ENCODE measurements at regions not wholly inside any gene's neighbourhood (a gene's known extent, or its start where the extent isn't known, plus 50 kb on each side); places are given as distances from the start of the nearest gene placed in this dataset.

- TF ChIP-seq, protein P1, sequence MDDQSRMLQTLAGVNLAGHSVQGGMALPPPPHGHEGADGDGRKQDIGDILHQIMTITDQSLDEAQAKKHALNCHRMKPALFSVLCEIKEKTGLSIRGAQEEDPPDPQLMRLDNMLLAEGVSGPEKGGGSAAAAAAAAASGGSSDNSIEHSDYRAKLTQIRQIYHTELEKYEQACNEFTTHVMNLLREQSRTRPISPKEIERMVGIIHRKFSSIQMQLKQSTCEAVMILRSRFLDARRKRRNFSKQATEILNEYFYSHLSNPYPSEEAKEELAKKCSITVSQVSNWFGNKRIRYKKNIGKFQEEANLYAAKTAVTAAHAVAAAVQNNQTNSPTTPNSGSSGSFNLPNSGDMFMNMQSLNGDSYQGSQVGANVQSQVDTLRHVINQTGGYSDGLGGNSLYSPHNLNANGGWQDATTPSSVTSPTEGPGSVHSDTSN (IDR thresholded peaks at IDR 0.05; ENCODE audit: insufficient replicate concordance, low read depth, low read length): no peak
- TF ChIP-seq EZH2 (IDR thresholded peaks at IDR 0.05; ENCODE audit: borderline replicate concordance, control insufficient read depth, low read depth, low read length) (no peak), RELA (IDR thresholded peaks at IDR 0.05; ENCODE audit: borderline replicate concordance, partially characterized antibody) (no peak), HDGF (IDR thresholded peaks at IDR 0.05) (no peak), RELB (IDR thresholded peaks at IDR 0.05; ENCODE audit: low read depth) (no peak)
Observed at GRCh38 chr4:19381068-19381467, 870.6 kb upstream of the SLIT2 start (continued).

DNA sequence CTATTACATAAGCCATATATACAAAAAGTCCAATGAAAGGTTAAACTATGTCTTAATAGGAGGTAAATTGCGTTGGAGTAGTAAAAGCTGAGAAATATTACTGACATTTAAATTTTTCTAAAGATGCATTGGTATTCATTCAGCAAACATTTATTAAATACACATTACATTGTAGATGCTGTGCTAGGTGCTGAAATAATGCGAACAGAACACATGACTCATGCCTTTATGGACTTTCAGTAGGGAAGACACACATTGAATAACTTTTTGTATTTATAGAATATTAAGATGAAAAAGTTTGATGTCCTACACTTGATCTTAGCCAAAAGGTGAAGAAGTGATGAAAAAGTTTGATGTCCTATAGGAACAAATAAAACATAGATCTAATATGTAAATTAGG lies 871.1 kb upstream of the SLIT2 start:
- intact Hi-C loops (cut with micrococcal nuclease; ENCODE audit: unreplicated experiment) (no loop called here), in situ Hi-C loops (cut with MboI) (no loop called here)
- Histone ChIP-seq H3K36me3 (ENCODE audit: control insufficient read depth in 2 of 2, insufficient read depth in 2 of 2, low read length in 1 of 2) (no peaks in the 10 kb centered on the region), H3K9ac (ENCODE audit: control insufficient read depth, insufficient read depth, low read length) (no peak overlapping the region), H3K4me1 (ENCODE audit: control insufficient read depth, insufficient read depth, low read length) (no peaks in the 10 kb centered on the region), H3K4me3 (no peak overlapping the region), H2AFZ (ENCODE audit: control insufficient read depth, low read depth, low read length) (no peak overlapping the region), H4K20me1 (ENCODE audit: control insufficient read depth, insufficient read depth) (no peaks in the 10 kb centered on the region), H3K27me3 (replicated peaks in 1 of 2; ENCODE audit: control insufficient read depth in 2 of 2, insufficient read depth in 2 of 2, low read length in 1 of 2) (no peaks in the 10 kb centered on the region), H3K4me2 (ENCODE audit: control insufficient read depth, insufficient read depth) (no peak overlapping the region), H3K9me3 (replicated peaks; ENCODE audit: control insufficient read depth, insufficient read depth, low read length) (no peaks in the 10 kb centered on the region), H3K79me2 (ENCODE audit: control insufficient read depth, insufficient read depth, low read length) (no peaks in the 10 kb centered on the region), H3K27ac (ENCODE audit: control insufficient read depth, insufficient read depth) (no peak overlapping the region)
- no TSS peak for BruUV-seq (replicated peaks)
- ATAC-seq (no peak), DNase-seq (ENCODE audit: low read depth, low spot score) (no peak), FAIRE-seq (no peak)
- WGBS (ENCODE audit: insufficient coverage, insufficient replicate concordance, low lambda C conversion rate, missing lambda C conversion rate): 15% methylated on average over 2 of the region's 2 CpGs
- ChIA-PET POLR2A (no interaction called here), SMC1A (ENCODE audit: uncharacterized antibody, unreplicated experiment) (no interaction called here), RAD21 (ENCODE audit: unreplicated experiment) (no interaction called here), CTCF (no interaction called here)
- no peak for TF ChIP-seq CBX3 (IDR thresholded peaks at IDR 0.05; ENCODE audit: borderline replicate concordance, low read depth)
- TF ChIP-seq ZNF207 (IDR thresholded peaks at IDR 0.05; ENCODE audit: borderline replicate concordance): no peak
- TF ChIP-seq PAX5 (IDR thresholded peaks at IDR 0.05; ENCODE audit: borderline replicate concordance, low read depth, low read length): no peak
- TF ChIP-seq, protein P2, sequence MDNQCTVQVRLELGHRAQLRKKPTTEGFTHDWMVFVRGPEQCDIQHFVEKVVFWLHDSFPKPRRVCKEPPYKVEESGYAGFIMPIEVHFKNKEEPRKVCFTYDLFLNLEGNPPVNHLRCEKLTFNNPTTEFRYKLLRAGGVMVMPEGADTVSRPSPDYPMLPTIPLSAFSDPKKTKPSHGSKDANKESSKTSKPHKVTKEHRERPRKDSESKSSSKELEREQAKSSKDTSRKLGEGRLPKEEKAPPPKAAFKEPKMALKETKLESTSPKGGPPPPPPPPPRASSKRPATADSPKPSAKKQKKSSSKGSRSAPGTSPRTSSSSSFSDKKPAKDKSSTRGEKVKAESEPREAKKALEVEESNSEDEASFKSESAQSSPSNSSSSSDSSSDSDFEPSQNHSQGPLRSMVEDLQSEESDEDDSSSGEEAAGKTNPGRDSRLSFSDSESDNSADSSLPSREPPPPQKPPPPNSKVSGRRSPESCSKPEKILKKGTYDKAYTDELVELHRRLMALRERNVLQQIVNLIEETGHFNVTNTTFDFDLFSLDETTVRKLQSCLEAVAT (IDR thresholded peaks at IDR 0.05): no peak
- no peak for TF ChIP-seq FOXK2 (IDR thresholded peaks at IDR 0.05)
- TF ChIP-seq FOXM1 (IDR thresholded peaks at IDR 0.05; ENCODE audit: low read depth, low read length): no peak
- no peak for TF ChIP-seq STAT3 (IDR thresholded peaks at IDR 0.05; ENCODE audit: low read depth, low read length)
- TF ChIP-seq, protein P3, sequence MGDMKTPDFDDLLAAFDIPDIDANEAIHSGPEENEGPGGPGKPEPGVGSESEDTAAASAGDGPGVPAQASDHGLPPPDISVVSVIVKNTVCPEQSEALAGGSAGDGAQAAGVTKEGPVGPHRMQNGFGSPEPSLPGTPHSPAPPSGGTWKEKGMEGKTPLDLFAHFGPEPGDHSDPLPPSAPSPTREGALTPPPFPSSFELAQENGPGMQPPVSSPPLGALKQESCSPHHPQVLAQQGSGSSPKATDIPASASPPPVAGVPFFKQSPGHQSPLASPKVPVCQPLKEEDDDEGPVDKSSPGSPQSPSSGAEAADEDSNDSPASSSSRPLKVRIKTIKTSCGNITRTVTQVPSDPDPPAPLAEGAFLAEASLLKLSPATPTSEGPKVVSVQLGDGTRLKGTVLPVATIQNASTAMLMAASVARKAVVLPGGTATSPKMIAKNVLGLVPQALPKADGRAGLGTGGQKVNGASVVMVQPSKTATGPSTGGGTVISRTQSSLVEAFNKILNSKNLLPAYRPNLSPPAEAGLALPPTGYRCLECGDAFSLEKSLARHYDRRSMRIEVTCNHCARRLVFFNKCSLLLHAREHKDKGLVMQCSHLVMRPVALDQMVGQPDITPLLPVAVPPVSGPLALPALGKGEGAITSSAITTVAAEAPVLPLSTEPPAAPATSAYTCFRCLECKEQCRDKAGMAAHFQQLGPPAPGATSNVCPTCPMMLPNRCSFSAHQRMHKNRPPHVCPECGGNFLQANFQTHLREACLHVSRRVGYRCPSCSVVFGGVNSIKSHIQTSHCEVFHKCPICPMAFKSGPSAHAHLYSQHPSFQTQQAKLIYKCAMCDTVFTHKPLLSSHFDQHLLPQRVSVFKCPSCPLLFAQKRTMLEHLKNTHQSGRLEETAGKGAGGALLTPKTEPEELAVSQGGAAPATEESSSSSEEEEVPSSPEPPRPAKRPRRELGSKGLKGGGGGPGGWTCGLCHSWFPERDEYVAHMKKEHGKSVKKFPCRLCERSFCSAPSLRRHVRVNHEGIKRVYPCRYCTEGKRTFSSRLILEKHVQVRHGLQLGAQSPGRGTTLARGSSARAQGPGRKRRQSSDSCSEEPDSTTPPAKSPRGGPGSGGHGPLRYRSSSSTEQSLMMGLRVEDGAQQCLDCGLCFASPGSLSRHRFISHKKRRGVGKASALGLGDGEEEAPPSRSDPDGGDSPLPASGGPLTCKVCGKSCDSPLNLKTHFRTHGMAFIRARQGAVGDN (IDR thresholded peaks at IDR 0.05): no peak
- TF ChIP-seq POLR2AphosphoS5 (IDR thresholded peaks at IDR 0.05; ENCODE audit: low read length): no peak
- no peak for TF ChIP-seq IKZF1 (conservative IDR thresholded peaks at IDR 0.05)
- no peak for TF ChIP-seq BACH1 (IDR thresholded peaks at IDR 0.05; ENCODE audit: borderline replicate concordance)
- TF ChIP-seq RFX5 (IDR thresholded peaks at IDR 0.05; ENCODE audit: low read depth, low read length): no peak

Data from GM12878 (cell line).